ENCODE measurements at regions not wholly inside any gene's neighbourhood (a gene's known extent, or its start where the extent isn't known, plus 50 kb on each side); places are given as distances from the start of the nearest gene placed in this dataset.
"Not testable (repeated sequence)": the region's sequence is repeated elsewhere in the genome, so short reads cannot be mapped to it uniquely, and the experiment has no call there.

- no peaks in the 10 kb centered on the region for H3K4me1 ChIP-seq (ENCODE audit: insufficient read depth, low read length)
- H3K36me3 ChIP-seq (ENCODE audit: insufficient read depth, low read length), result no peaks in the 10 kb centered on the region
- H3K9me3 ChIP-seq (ENCODE audit: control insufficient read depth, insufficient read depth, low read length), result no peaks in the 10 kb centered on the region
- H3K9ac ChIP-seq (ENCODE audit: low read depth, low read length), result no peak overlapping the region
Measured at GRCh38 chr4:66123190-66123589, 452.9 kb upstream of the EPHA5 start.

- not testable (repeated sequence) for H3K9me3 ChIP-seq (ENCODE audit: control insufficient read depth, insufficient read depth, low read length); H3K4me1 ChIP-seq (ENCODE audit: insufficient read depth, low read length); H3K9ac ChIP-seq (ENCODE audit: low read depth, low read length); H3K36me3 ChIP-seq (ENCODE audit: insufficient read depth, low read length)
Measured at GRCh38 chr4:66115231-66115630, 444.9 kb upstream of the EPHA5 start.

GRCh38 chr4:66108898-66109297, 438.6 kb upstream of the EPHA5 start:
- Histone ChIP-seq H3K36me3 (ENCODE audit: insufficient read depth, low read length) (no peaks in the 10 kb centered on the region), H3K9ac (ENCODE audit: low read depth, low read length) (no peak overlapping the region), H3K9me3 (ENCODE audit: control insufficient read depth, insufficient read depth, low read length) (no peaks in the 10 kb centered on the region), H3K4me1 (ENCODE audit: insufficient read depth, low read length) (no peaks in the 10 kb centered on the region)

GRCh38 chr4:66097218-66097617, 426.9 kb upstream of the EPHA5 start:
- Histone ChIP-seq H3K4me1 (ENCODE audit: insufficient read depth, low read length) (no peaks in the 10 kb centered on the region), H3K36me3 (ENCODE audit: insufficient read depth, low read length) (no peaks in the 10 kb centered on the region), H3K9me3 (ENCODE audit: control insufficient read depth, insufficient read depth, low read length) (no peaks in the 10 kb centered on the region), H3K9ac (ENCODE audit: low read depth, low read length) (no peak overlapping the region)

GRCh38 chr4:66095065-66095464, 424.8 kb upstream of the EPHA5 start:
- H3K36me3 ChIP-seq (ENCODE audit: insufficient read depth, low read length), result no peaks in the 10 kb centered on the region
- no peak overlapping the region for H3K9ac ChIP-seq (ENCODE audit: low read depth, low read length)
- no peaks in the 10 kb centered on the region for H3K4me1 ChIP-seq (ENCODE audit: insufficient read depth, low read length)
- no peaks in the 10 kb centered on the region for H3K9me3 ChIP-seq (ENCODE audit: control insufficient read depth, insufficient read depth, low read length)

GRCh38 chr4:66094070-66094469, 423.8 kb upstream of the EPHA5 start:
- H3K36me3 ChIP-seq (ENCODE audit: insufficient read depth, low read length), result no peaks in the 10 kb centered on the region
- H3K9ac ChIP-seq (ENCODE audit: low read depth, low read length), result no peak overlapping the region
- no peaks in the 10 kb centered on the region for H3K4me1 ChIP-seq (ENCODE audit: insufficient read depth, low read length)
- H3K9me3 ChIP-seq (ENCODE audit: control insufficient read depth, insufficient read depth, low read length), result no peaks in the 10 kb centered on the region

- Histone ChIP-seq H3K4me1 (ENCODE audit: insufficient read depth, low read length) (no peaks in the 10 kb centered on the region), H3K36me3 (ENCODE audit: insufficient read depth, low read length) (no peaks in the 10 kb centered on the region), H3K9ac (ENCODE audit: low read depth, low read length) (no peak overlapping the region), H3K9me3 (ENCODE audit: control insufficient read depth, insufficient read depth, low read length) (no peaks in the 10 kb centered on the region)
Measured at GRCh38 chr4:66091786-66092185, 421.5 kb upstream of the EPHA5 start.

- Histone ChIP-seq H3K9me3 (ENCODE audit: control insufficient read depth, insufficient read depth, low read length) (no peaks in the 10 kb centered on the region), H3K36me3 (ENCODE audit: insufficient read depth, low read length) (no peaks in the 10 kb centered on the region), H3K4me1 (ENCODE audit: insufficient read depth, low read length) (no peaks in the 10 kb centered on the region), H3K9ac (ENCODE audit: low read depth, low read length) (no peak overlapping the region)
Measured at GRCh38 chr4:66073961-66074360, 403.7 kb upstream of the EPHA5 start.

GRCh38 chr4:66071911-66072310, 401.6 kb upstream of the EPHA5 start:
- no peak overlapping the region for H3K9ac ChIP-seq (ENCODE audit: low read depth, low read length)
- no peaks in the 10 kb centered on the region for H3K4me1 ChIP-seq (ENCODE audit: insufficient read depth, low read length)
- no peaks in the 10 kb centered on the region for H3K9me3 ChIP-seq (ENCODE audit: control insufficient read depth, insufficient read depth, low read length)
- no peaks in the 10 kb centered on the region for H3K36me3 ChIP-seq (ENCODE audit: insufficient read depth, low read length)

GRCh38 chr4:66062921-66063320, 392.6 kb upstream of the EPHA5 start:
- no peaks in the 10 kb centered on the region for H3K36me3 ChIP-seq (ENCODE audit: insufficient read depth, low read length)
- no peaks in the 10 kb centered on the region for H3K9me3 ChIP-seq (ENCODE audit: control insufficient read depth, insufficient read depth, low read length)
- no peaks in the 10 kb centered on the region for H3K4me1 ChIP-seq (ENCODE audit: insufficient read depth, low read length)
- no peak overlapping the region for H3K9ac ChIP-seq (ENCODE audit: low read depth, low read length)

- no peaks in the 10 kb centered on the region for H3K36me3 ChIP-seq (ENCODE audit: insufficient read depth, low read length)
- H3K9ac ChIP-seq (ENCODE audit: low read depth, low read length), result no peak overlapping the region
- no peaks in the 10 kb centered on the region for H3K9me3 ChIP-seq (ENCODE audit: control insufficient read depth, insufficient read depth, low read length)
- H3K4me1 ChIP-seq (ENCODE audit: insufficient read depth, low read length), result no peaks in the 10 kb centered on the region
Measured at GRCh38 chr4:66062044-66062443, 391.8 kb upstream of the EPHA5 start.

GRCh38 chr4:66059556-66059955, 389.3 kb upstream of the EPHA5 start:
- Histone ChIP-seq H3K9ac (ENCODE audit: low read depth, low read length) (no peak overlapping the region), H3K36me3 (ENCODE audit: insufficient read depth, low read length) (no peaks in the 10 kb centered on the region), H3K4me1 (ENCODE audit: insufficient read depth, low read length) (no peaks in the 10 kb centered on the region), H3K9me3 (ENCODE audit: control insufficient read depth, insufficient read depth, low read length) (no peaks in the 10 kb centered on the region)

GRCh38 chr4:66059136-66059535, 388.8 kb upstream of the EPHA5 start:
- Histone ChIP-seq H3K9me3 (ENCODE audit: control insufficient read depth, insufficient read depth, low read length) (no peaks in the 10 kb centered on the region), H3K9ac (ENCODE audit: low read depth, low read length) (no peak overlapping the region), H3K36me3 (ENCODE audit: insufficient read depth, low read length) (no peaks in the 10 kb centered on the region), H3K4me1 (ENCODE audit: insufficient read depth, low read length) (no peaks in the 10 kb centered on the region)

GRCh38 chr4:66055999-66056398, 385.7 kb upstream of the EPHA5 start:
- H3K36me3 ChIP-seq (ENCODE audit: insufficient read depth, low read length), result no peaks in the 10 kb centered on the region
- H3K9me3 ChIP-seq (ENCODE audit: control insufficient read depth, insufficient read depth, low read length), result no peaks in the 10 kb centered on the region
- H3K9ac ChIP-seq (ENCODE audit: low read depth, low read length), result no peak overlapping the region
- no peaks in the 10 kb centered on the region for H3K4me1 ChIP-seq (ENCODE audit: insufficient read depth, low read length)

GRCh38 chr4:66052426-66052825, 382.1 kb upstream of the EPHA5 start:
- no peak overlapping the region for H3K9ac ChIP-seq (ENCODE audit: low read depth, low read length)
- no peaks in the 10 kb centered on the region for H3K36me3 ChIP-seq (ENCODE audit: insufficient read depth, low read length)
- no peaks in the 10 kb centered on the region for H3K9me3 ChIP-seq (ENCODE audit: control insufficient read depth, insufficient read depth, low read length)
- no peaks in the 10 kb centered on the region for H3K4me1 ChIP-seq (ENCODE audit: insufficient read depth, low read length)

GRCh38 chr4:66048861-66049260, 378.6 kb upstream of the EPHA5 start:
- H3K36me3 ChIP-seq (ENCODE audit: insufficient read depth, low read length), result no peaks in the 10 kb centered on the region
- no peaks in the 10 kb centered on the region for H3K9me3 ChIP-seq (ENCODE audit: control insufficient read depth, insufficient read depth, low read length)
- no peak overlapping the region for H3K9ac ChIP-seq (ENCODE audit: low read depth, low read length)
- no peaks in the 10 kb centered on the region for H3K4me1 ChIP-seq (ENCODE audit: insufficient read depth, low read length)
